GM12874 (cell line): ENCODE measurements at regions not wholly inside any gene's neighbourhood (a gene's known extent, or its start where the extent isn't known, plus 50 kb on each side); places are given as distances from the start of the nearest gene placed in this dataset.

Source experiments
- CTCF ChIP-seq: IDR thresholded peaks from 2 replicates; pipeline ENCODE4 v1.5.1; 2011; ENCODE audit warnings: low read depth, mild to moderate bottlenecking, control low read depth, low read length, moderate library complexity; ENCODE audit not compliant: insufficient read depth

- TF ChIP-seq CTCF = no peak
Measured at GRCh38 chr17:34827008-34827407, 134.3 kb downstream of the CCT6B start.

DNA sequence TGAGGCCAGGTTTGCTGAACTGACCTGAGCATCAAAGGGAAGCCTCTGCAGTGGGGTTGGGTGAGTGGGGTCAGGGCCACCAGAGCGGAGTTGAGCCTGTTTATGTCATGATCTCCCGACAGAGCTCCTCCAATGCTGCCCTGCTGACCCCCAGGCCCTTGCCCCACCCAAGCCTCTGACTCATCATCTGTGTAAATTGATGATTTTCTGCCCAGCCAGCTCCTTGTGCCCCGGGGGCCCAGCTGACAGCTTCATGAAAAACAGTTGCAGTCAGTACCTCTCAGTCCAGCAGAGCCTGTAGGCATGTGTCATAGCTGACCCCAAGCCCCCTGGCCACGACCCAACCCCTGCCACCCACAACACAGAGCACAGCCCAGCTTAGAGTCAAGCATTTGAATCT is 134.9 kb downstream of the CCT6B start:
- TF ChIP-seq CTCF = no peak

DNA sequence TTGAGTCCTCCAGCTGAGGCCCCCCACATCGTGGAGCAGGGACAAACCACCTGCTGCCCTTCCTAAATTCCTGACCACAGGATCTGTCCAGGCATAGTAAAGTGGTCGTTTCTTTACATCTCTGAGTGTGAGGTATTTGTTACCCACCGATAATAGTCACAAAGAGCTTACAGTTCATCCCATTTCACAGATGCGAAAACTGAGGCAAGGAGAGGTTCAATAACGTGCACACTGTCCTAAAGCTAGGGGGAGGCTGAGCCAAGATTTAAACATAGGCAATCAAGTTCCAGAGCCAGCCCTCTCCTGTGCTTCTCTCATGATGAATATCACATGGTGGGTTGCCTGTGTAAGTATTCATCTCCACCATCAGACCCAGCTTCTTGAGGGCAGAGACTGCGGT is 135.4 kb downstream of the CCT6B start:
- no peak for TF ChIP-seq CTCF

GRCh38 chr17:34825102-34825501 is 136.2 kb downstream of the CCT6B start:
- TF ChIP-seq CTCF = no peak

- no peak for TF ChIP-seq CTCF
Measured at GRCh38 chr17:34823023-34823422, 138.2 kb downstream of the CCT6B start.

- no peak for TF ChIP-seq CTCF
Measured at GRCh38 chr17:34822007-34822739, 139.1 kb downstream of the CCT6B start.

DNA sequence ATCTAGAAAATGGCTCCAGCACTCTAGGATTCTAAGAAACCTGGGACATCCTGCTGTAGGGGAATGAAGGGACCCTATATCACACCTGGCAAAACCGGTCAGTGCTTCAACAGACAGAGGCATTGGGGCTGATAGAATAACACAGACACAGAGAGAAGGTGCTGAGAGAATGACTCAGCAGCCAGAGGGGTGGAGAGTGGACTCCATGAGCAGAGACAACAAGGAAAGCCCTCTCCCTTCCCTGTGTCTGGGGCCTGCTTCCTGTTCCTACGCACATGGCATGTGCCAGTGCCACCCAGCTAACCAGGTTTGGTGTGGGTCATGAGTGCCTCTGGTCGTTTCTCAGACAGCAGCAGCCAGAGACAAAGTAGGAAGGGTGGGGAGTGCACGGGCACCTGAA is 140.3 kb downstream of the CCT6B start:
- TF ChIP-seq CTCF = no peak
